PC-3 (cell line): ENCODE measurements at regions not wholly inside any gene's neighbourhood (a gene's known extent, or its start where the extent isn't known, plus 50 kb on each side); places are given as distances from the start of the nearest gene placed in this dataset.

ENCODE experiments used
- ATAC-seq: fragments of 200-7000 bp; cut with Tn5 transposase; 2 replicates; pipeline ENCODE4 v1.9.1; 2020; ENCODE audit warnings: mild to moderate bottlenecking, moderate library complexity
- BruUV-seq: library from RNA; stranded (reverse); fragments of 400-500 nt; replicated peaks from 2 replicates; lab custom pipeline; 2021; lab: Mats Ljungman, UMichigan
- CTCF ChIA-PET: fragments of 300-600 bp; sonication (Branson Sonifier 250); formaldehyde crosslinking; loops from one replicate; lab custom pipeline; 2022; ENCODE audit warnings: antibody characterized with exemption; lab: Charles Lee
- POLR2A ChIA-PET: fragments of 300-600 bp; sonication (Branson Sonifier 250); formaldehyde crosslinking; loops from one replicate; lab custom pipeline; 2022; ENCODE audit warnings: antibody characterized with exemption; ENCODE audit not compliant: unreplicated experiment; lab: Charles Lee
- DNase-seq: peaks from one replicate; pipeline ENCODE4 v3.0.0-alpha.2; 2015
- H2AFZ ChIP-seq: fragments of 300-600 bp; sonication (generic); 2 replicates; pipeline ENCODE4 v1.6.0; 2016; ENCODE audit warnings: antibody characterized with exemption, low read length
- H3F3A ChIP-seq: fragments of 300-600 bp; sonication (generic); one replicate; pipeline ENCODE4 v1.6.0; 2017; ENCODE audit warnings: antibody characterized with exemption, low read length, control low read depth, mild to moderate bottlenecking; ENCODE audit not compliant: unreplicated experiment
- H3K27ac ChIP-seq: fragments of 300-600 bp; sonication (generic); 2 replicates; pipeline ENCODE4 v1.5.1; 2016; ENCODE audit warnings: mild to moderate bottlenecking, low read length
- H3K27me3 ChIP-seq: fragments of 300-600 bp; sonication (generic); 2 replicates; pipeline ENCODE4 v1.6.1; 2016; ENCODE audit warnings: low read length, mixed read lengths
- H3K36me3 ChIP-seq: fragments of 300-600 bp; sonication (generic); 2 replicates; pipeline ENCODE4 v1.6.1; 2016; ENCODE audit warnings: low read depth, mixed run types, low read length, mixed read lengths
- H3K4me1 ChIP-seq: fragments of 300-600 bp; sonication (generic); 2 replicates; pipeline ENCODE4 v1.5.1; 2016; ENCODE audit warnings: low read length; ENCODE audit not compliant: insufficient read depth
- H3K4me2 ChIP-seq: fragments of 300-600 bp; sonication (generic); 2 replicates; pipeline ENCODE4 v1.6.0; 2016; ENCODE audit warnings: low read length
- H3K4me3 ChIP-seq: fragments of 300-600 bp; sonication (generic); 2 replicates; pipeline ENCODE4 v1.5.1; 2016; ENCODE audit warnings: mild to moderate bottlenecking, low read length, mixed read lengths
- H3K79me2 ChIP-seq: fragments of 300-600 bp; sonication (generic); 2 replicates; pipeline ENCODE4 v1.6.1; 2017; ENCODE audit warnings: low read length, mixed read lengths
- H3K9ac ChIP-seq: fragments of 300-600 bp; sonication (generic); 2 replicates; pipeline ENCODE4 v1.6.0; 2016; ENCODE audit warnings: mild to moderate bottlenecking, low read length
- H3K9me2 ChIP-seq: fragments of 300-600 bp; sonication (generic); replicated peaks from 2 replicates; pipeline ENCODE4 v1.6.1; 2016; ENCODE audit warnings: mixed run types, low read length, mixed read lengths
- H3K9me3 ChIP-seq: fragments of 300-600 bp; sonication (generic); 2 replicates; pipeline ENCODE4 v1.6.1; 2016; ENCODE audit warnings: low read length, mixed read lengths
- H4K20me1 ChIP-seq: fragments of 300-600 bp; sonication (generic); 2 replicates; pipeline ENCODE4 v1.6.1; 2016; ENCODE audit warnings: low read length, mixed read lengths
- EZH2 ChIP-seq: fragments of 300-600 bp; sonication (generic); IDR thresholded peaks from one replicate; pipeline ENCODE4 v1.6.1; 2017; ENCODE audit warnings: antibody characterized with exemption, mild to moderate bottlenecking, low read length; ENCODE audit not compliant: unreplicated experiment
- EZH2phosphoT487 ChIP-seq: fragments of 300-600 bp; sonication (generic); IDR thresholded peaks from 2 replicates; pipeline ENCODE4 v1.6.1; 2018; ENCODE audit warnings: mild to moderate bottlenecking, antibody characterized with exemption, low read length, borderline replicate concordance
- intact Hi-C: fragments of 100-400 bp; cut with micrococcal nuclease; formaldehyde crosslinking; loops from 2 replicates; pipeline ENCODE4 v1.9.0; 2023
- TF ChIP-seq, protein P1 (sequence below): fragments of 300-600 bp; sonication (generic); conservative IDR thresholded peaks from 2 replicates; pipeline ENCODE4 v1.5.1; 2017; ENCODE audit warnings: antibody characterized with exemption, low read depth, mild to moderate bottlenecking, low read length

- H3K4me2 ChIP-seq, result no peak overlapping the region
- no peaks in the 10 kb centered on the region for H3K9me3 ChIP-seq
- H3K79me2 ChIP-seq, result no peaks in the 10 kb centered on the region
- no peaks in the 10 kb centered on the region for H3K9me2 ChIP-seq
- H3K4me1 ChIP-seq, result no peaks in the 10 kb centered on the region
- DNase-seq (no peak), ATAC-seq (no peak)
- H4K20me1 ChIP-seq, result no peaks in the 10 kb centered on the region
- H3K27ac ChIP-seq, result no peak overlapping the region
- no TSS peak for BruUV-seq
- H3K27me3 ChIP-seq, result no peaks in the 10 kb centered on the region
- no peak overlapping the region for H3K9ac ChIP-seq
- no peaks in the 10 kb centered on the region for H3K36me3 ChIP-seq
- TF ChIP-seq EZH2, result no peak
- TF ChIP-seq EZH2phosphoT487, result no peak
- TF ChIP-seq, protein P1, sequence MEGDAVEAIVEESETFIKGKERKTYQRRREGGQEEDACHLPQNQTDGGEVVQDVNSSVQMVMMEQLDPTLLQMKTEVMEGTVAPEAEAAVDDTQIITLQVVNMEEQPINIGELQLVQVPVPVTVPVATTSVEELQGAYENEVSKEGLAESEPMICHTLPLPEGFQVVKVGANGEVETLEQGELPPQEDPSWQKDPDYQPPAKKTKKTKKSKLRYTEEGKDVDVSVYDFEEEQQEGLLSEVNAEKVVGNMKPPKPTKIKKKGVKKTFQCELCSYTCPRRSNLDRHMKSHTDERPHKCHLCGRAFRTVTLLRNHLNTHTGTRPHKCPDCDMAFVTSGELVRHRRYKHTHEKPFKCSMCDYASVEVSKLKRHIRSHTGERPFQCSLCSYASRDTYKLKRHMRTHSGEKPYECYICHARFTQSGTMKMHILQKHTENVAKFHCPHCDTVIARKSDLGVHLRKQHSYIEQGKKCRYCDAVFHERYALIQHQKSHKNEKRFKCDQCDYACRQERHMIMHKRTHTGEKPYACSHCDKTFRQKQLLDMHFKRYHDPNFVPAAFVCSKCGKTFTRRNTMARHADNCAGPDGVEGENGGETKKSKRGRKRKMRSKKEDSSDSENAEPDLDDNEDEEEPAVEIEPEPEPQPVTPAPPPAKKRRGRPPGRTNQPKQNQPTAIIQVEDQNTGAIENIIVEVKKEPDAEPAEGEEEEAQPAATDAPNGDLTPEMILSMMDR, result no peak
- H3F3A ChIP-seq, result no peaks in the 10 kb centered on the region
- H2AFZ ChIP-seq, result no peak overlapping the region
- intact Hi-C loops, result no loop called here
- POLR2A ChIA-PET, result interaction anchor here (0.7 kb wide), 1 partner anchor 1303 kb away, joined by 4 read pairs; no protein-coding TSS in a partner anchor
- CTCF ChIA-PET, result no interaction called here
- H3K4me3 ChIP-seq, result no peak overlapping the region
Observed at GRCh38 chr7:43044511-43044910, 67.9 kb upstream of the HECW1 start.

DNA sequence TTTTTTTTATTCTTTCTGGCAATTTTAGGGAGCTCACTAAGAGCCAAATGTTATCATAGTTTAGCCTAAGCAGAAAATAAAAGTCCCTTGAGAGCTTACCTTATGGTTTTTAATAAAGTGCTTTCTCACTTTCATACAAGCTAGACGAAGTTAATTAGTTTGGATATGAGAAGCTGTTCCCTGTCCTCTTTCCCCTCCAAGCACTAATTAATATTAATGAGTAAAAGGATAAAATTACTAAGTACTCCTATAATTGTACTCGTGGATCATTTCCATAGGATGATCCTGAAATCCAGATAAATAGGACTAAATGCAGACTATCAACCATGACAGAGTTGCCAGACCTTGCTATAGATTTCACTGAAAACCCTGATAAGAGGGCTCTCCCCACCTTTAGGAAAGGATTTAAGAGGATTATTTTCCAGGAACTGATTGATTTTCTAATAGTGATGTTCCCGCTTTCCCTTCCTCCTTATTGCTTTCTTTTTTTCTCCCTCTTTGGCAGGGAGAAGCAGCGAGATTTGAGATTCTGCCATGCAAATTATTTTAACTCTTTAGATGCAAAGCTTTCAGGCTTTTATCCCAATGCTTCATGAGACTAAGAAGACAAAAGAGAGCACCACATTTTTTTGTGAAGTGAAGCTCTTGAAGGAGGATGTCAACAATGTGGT lies 58.3 kb upstream of the HECW1 start:
- ChIA-PET CTCF (no interaction called here), POLR2A (no interaction called here)
- ATAC-seq, result no peak
- peaks cover 7% of the 10 kb centered on the region; the same call in 1 of the 2 replicates for H3K4me1 ChIP-seq
- no peak overlapping the region for H3K9ac ChIP-seq
- H3K36me3 ChIP-seq, result no peaks in the 10 kb centered on the region
- no peaks in the 10 kb centered on the region for H4K20me1 ChIP-seq
- H3K79me2 ChIP-seq, result peaks cover 7% of the 10 kb centered on the region; the same call in 1 of the 2 replicates
- no peaks in the 10 kb centered on the region for H3K9me3 ChIP-seq
- no peak overlapping the region for H2AFZ ChIP-seq
- no peaks in the 10 kb centered on the region for H3K27me3 ChIP-seq
- no TSS peak for BruUV-seq
- TF ChIP-seq, protein P1, result no peak
- TF ChIP-seq EZH2 (no peak), EZH2phosphoT487 (no peak)
- intact Hi-C loops, result no loop called here
- H3K4me2 ChIP-seq, result no peak overlapping the region
- H3F3A ChIP-seq, result no peaks in the 10 kb centered on the region
- H3K9me2 ChIP-seq, result no peaks in the 10 kb centered on the region
- no peak overlapping the region for H3K4me3 ChIP-seq
- no peak for DNase-seq
- H3K27ac ChIP-seq, result no peak overlapping the region

DNA sequence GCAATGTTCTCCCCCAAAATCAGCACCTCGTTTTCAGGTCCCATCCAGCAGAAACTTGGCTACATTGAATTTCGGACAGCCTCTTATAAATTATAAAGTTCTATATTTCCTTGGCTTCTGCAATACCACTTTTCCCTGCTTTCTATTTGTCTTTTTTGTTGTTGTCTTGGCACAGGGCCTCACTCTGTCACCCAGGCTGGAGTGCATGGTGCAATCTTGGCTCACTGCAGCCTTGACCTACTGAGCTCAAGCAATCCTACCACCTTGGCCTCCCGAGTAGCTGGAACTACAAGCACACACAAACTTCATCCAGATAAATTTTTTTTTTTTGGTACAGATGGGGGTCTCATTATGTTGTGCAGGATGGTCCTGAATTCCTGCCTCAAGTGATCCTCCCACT lies 55.3 kb upstream of the HECW1 start:
- H4K20me1 ChIP-seq, result no peaks in the 10 kb centered on the region
- intact Hi-C loops, result loop anchor here (5.0 kb wide), 1 partner anchor 40 kb away; no protein-coding TSS in a partner anchor
- no peak overlapping the region for H3K4me2 ChIP-seq
- BruUV-seq, result no TSS peak
- no peaks in the 10 kb centered on the region for H3F3A ChIP-seq
- H3K9me2 ChIP-seq, result no peaks in the 10 kb centered on the region
- CTCF ChIA-PET, result no interaction called here
- H3K9ac ChIP-seq, result no peak overlapping the region
- H3K4me1 ChIP-seq, result peaks cover 7% of the 10 kb centered on the region; the same call in 1 of the 2 replicates
- no peak overlapping the region for H2AFZ ChIP-seq
- H3K27ac ChIP-seq, result no peak overlapping the region
- H3K9me3 ChIP-seq, result no peaks in the 10 kb centered on the region
- DNase-seq, result no peak
- no peak for TF ChIP-seq EZH2
- TF ChIP-seq EZH2phosphoT487, result no peak
- TF ChIP-seq, protein P1, result no peak
- peaks cover 7% of the 10 kb centered on the region; the same call in 1 of the 2 replicates for H3K79me2 ChIP-seq
- H3K4me3 ChIP-seq, result no peak overlapping the region
- POLR2A ChIA-PET, result no interaction called here
- no peaks in the 10 kb centered on the region for H3K27me3 ChIP-seq
- no peak for ATAC-seq
- no peaks in the 10 kb centered on the region for H3K36me3 ChIP-seq
